DMS153 treated with DMSO at 0.1 percent for 48 hours (cell line): ENCODE measurements at regions not wholly inside any gene's neighbourhood (a gene's known extent, or its start where the extent isn't known, plus 50 kb on each side); places are given as distances from the start of the nearest gene placed in this dataset.
"Not testable (repeated sequence)": the region's sequence is repeated elsewhere in the genome, so short reads cannot be mapped to it uniquely, and the experiment has no call there.

Source experiments
- DNase-seq: peaks from one replicate; lab custom pipeline; 2025; ENCODE audit not compliant: unreplicated experiment; lab: John Stamatoyannopoulos, UW

DNA sequence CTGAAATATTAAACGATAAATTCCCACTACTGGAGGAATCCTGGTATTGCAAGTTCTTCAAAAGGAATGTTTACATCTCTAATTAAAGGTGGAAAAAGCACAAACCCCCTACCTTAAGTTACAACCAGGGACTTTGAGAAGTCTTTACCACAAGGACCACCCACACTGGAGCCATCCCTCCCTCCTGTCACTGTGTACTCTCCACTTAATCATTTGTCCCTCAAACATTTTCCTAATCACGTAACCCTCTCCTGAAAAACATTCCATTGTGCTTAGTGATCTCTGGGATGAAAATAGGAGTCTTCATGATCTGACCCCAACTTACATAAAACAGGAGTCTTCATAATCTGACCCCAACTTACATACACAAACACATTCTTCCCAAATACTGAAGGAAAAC, 85.7 kb downstream of the SUCLG1 start:
- DNase-seq, result no peak

DNA sequence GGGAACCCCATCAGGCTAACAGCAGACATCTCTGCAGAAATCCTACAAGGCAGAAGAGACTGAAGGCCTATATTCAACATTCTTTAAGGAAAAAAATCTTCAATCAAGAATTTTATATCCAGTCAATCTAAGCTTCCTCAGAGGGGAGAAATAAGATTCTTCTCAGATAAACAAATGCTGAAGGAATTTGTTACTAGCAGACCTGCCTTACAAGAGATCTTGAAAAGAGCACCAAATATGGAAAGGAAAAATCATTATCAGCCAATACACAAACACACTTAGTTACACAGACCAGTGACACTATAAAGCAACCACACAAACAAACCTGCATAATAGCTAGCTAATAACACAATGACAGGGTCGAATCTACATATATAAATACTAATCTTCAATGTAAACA, 96.5 kb downstream of the SUCLG1 start:
- no peak for DNase-seq

DNA sequence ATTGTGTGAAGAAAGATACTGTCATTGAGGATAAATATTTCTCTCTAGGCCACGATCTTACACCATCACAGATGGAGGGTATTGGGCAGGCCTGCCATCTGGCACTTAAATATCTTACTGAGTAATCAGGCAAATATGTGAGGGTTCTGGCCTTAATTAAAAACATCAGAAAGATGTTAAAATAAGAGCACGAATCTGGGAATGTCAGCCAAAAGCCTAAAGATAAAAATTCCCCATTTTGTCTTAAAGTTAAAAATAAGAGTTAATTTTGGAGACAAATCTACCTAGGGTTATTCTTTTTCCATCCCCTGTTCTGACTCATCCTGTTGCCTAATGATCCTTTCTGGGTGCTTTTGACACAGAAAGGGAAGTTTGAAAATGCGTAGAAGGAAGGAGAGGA, 121.0 kb downstream of the SUCLG1 start:
- no peak for DNase-seq

DNA sequence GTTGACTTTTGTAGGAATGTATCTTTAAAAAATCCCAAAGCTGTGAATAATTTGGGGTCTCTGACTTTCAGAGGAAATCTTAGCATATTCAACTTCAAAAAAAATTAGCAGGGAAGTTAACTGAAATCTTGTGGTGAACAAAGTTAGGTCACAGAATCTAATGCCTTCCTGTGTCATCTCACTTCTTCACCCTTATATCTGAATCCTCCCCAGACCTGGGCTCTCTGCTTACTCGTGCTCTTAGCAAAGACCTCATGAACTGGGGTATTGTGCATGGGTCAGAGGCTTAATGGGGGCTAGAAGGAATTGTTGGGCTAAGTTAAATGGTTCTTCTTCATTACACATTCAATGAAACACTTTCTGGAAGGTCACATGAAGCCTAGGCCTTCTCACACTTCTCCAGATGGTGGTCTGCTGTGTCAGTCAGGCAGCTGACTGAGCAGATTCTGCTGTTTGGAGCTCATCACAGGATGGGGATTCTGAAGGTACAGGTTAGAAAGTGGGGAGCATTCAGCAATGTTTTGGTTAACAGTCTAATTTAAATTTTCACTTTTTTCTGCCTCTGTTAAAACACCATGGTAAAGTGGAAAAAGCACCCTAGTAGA, 131.3 kb downstream of the SUCLG1 start:
- no peak for DNase-seq

DNA sequence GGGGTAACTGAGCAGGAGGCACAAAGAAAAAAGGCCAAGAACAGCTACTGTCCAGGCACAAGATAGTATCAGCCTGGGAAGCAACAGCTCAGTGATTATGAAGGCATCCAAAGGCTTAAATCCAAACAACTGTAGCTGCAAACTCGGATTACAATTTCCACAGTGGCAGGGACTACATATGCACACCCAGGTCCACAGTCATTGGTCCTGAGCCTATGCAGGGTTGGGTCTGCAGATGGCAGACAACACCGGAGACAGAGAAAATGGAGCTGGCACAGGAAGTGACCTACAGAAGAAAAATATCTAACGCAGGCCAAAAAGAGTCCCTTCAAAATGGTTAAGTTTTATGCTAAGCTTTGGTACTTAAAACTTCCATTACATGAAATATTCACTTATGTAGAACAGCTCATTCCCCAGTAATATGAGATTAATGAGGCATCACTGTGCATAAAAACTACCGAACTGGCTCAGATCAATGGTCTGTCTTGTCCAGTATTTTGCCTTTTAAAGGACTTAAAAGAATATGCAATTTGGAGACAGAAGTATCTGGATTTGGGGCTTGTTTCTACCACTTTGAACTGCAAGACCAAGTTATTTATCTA, 132.1 kb downstream of the SUCLG1 start:
- no peak for DNase-seq

DNA sequence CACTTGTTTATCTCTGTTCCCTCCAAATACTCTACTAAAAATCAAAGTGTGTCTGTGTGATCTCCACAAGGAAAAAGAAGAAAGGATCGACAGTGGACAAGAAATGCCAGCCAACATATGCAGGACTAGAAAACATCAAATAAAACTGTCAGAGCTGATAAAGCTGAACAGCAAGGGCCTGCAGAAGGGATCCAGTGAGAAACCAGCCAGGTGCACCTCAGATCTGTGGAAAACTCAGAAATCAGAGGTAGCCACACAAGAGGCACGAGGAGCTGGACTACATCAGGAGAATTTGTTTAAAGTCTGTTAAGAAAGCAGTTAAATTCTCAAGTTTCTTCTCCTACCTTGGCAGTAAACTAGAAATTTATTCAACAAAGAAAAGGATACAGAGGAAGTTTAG, 135.2 kb downstream of the SUCLG1 start:
- no peak for DNase-seq

DNA sequence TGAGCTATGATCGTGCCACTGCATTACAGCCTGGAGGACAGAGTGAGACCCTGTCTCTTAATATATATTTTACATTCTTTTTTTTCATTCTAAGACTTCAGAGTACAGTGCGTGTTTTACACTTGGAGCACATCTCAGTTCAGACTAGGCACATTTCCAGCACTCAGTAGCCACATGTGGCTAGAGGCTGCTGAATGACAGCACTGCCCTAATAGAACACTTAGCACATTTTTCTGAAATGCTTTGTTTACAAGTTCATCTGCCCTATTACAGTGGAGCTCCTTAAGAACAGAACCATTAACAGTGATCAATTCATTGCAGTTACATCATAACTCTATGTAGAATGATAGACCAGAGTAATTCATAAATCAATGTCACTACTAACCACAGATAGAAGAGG, 138.1 kb downstream of the SUCLG1 start:
- no peak for DNase-seq

DNA sequence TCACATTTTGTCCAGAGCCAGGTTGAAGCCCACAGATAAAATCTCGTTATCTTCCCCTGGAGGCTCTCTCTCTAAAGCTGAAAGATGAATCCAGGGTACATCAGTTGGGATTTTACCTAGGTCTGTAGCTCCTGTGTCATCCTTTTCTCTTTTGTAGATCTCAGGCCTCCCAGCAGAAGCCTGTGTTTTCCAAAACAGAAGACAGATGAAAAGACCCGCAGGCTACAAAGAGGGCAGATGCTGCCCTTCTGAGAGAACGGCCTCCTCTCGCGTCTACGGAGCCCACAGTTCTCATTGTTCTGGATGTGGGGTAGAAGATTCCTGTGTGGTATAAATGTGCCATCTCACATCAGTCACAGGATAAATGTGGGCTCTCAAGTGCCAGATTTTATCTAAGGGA, 139.5 kb downstream of the SUCLG1 start:
- DNase-seq, result no peak

DNA sequence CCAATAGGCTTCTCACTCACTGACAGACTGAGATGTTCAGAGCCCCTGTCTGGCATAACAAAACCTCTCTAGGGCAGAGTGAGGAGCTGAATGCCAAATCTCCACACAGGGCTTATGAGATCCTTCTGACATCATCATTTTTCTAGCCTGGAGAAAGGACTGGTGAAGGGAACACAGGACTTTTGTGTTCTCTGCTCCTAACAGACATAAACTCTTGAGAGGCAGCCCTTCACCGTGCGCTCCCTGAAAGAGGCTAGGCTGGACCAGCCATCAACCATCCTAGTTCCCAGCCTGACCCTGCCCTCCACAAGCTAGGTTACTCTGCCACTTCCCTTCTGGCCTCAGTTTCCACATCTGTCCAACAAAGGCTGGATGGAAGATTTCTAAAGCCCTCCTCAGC, 141.9 kb downstream of the SUCLG1 start:
- no peak for DNase-seq

DNA sequence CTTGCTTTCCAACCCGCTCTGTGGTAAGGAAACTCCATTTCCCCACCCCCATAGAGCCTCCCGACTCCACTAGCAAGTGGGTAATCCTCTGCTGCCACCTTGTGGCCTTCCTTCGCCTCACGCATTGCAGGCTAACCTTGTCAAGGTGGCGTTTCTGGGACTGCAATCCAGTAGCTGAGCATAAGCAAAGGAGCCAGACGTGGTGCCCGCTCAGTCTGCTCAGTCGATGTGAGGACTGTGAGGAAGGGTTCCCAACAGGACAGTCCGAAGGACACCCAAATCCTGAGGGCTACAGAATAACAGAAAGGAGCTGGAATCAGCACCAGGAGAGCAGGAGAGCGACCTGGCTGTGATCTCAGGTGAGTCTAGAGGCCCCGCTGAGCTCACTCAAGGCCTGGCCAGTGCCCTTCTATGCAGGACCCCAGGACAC, 144.2 kb downstream of the SUCLG1 start:
- DNase-seq, result peak; percentile 73

DNA sequence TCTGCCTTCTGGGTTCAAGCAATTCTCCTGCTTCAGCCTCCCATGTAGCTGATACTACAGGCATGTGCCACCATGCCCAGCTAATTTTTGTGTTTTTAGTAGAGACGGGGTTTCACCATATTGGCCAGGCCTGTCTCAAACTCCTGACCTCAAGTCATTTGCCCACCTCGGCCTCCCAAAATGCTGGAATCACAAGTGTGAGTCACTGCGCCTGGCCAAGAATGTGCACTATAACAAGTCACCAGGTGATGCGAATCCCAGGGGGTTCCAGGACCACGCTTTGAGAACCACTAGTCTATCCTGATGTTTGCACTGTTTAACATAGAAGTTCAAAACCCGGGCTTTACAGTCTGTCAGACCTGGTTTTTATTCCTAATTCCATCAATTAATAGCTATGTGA, 144.8 kb downstream of the SUCLG1 start:
- no peak for DNase-seq

DNA sequence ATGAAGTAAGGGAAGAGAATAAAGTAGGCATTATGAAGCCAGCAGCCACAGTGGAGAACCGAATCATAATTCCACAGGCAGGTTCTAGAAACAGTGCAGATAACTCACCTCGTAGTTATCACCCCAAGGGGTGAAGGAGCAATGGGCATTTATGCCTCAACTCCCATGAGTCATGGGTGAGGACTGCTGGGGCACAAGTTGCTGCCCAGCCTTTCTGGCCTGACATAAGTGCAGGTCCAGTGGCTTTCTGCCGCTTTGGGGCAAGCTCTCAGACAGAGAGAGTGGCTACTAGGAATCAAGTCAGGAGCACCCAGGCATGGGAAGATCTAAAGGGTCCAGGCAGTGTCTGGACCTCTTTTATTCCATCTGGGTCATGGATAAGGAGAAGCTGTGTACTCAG, 149.8 kb downstream of the SUCLG1 start:
- DNase-seq, result no peak

DNA sequence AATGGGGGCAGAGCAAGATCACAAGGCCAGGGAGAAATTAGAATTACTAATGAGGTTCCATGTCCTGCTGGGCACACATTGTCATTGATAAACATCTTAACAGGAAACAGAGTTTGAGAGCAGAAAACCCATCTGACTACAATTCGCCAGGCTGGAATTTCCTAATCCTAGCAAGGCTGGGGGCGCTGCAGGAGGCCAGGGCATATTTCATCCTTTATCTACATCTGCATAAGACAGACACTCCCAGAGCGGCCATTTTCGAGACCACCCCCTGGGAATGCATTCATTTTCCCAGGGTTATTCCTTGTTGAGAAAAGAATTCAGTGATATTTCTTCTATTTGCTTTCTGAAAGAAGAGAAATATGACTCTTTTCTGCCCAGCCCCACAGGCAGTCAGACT, 152.7 kb downstream of the SUCLG1 start:
- DNase-seq, result no peak

DNA sequence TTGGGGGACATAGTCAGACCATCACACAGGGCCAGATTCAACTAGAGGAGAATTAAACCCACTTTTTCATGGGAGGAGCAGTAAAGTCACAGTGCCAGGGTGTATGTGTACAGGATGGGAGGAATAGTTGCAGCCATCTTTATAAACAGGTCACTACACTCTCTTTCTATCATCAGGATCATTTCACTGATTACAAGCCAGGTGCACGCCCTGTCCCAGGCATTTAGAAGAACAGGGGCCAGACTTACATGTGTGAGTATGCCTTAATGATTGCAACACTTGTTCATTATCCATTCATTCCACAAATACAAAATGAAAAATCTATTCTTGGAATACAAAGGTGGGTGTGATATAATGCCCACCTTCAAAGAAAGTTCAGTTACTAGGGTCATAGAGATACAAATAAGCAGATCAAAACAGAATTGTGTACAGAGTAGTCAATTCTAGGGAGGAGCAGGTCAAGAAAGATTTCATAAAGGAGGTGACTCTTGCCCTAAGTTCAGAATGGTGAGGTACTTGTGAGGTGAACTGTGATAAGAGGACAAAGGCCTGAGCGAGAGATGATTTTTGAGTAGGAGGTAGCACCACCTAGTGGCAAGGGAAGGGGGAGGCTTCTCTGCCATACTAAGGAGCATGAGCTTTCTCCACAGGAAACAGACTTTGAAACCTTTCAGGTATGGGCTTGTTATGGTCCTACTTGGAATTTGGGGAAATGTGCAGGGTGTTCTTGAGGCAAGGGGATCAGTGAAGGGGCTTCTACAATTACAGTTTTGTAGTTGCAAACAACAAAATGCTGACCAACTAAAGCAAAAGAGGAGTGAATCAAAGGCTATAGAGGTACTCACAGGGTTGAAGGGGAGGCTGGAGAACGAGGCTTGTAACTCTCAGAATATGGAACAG, 156.3 kb downstream of the SUCLG1 start:
- peak; percentile 74 for DNase-seq

DNA sequence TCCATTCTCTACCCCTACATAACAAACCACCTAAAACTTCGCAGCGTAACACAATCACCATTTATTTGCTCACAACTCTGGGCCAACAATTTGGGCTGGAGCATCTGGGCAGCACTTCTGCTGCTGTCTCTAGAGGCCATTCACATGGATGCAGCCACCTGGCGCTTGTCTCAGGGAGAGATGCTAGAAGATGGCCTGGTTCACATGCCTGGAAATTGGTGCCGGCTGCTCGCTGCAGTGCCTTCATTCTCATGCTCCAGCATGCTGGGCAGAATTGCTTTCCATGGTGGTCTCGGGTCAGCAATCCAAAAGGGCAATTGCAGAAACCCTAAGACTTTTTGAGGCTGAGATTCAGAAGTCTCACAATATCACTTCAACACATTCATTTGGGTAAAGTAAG, 157.4 kb downstream of the SUCLG1 start:
- no peak for DNase-seq

DNA sequence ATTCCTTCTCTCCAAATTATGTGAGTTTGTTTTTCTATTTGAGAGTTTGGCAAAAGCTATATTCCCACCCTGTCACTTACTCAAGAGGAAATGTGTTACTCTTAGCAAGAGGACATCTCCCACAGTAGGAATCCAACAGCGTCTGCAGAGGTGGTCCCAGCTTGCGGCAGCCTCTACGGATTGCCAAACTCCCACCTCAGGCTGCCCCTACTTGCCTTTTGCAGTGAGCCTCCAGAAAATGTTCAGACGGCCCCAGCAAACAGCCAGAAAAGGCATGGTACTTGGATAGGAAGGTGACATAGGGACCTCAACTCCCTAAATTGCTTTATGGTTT, 158.4 kb downstream of the SUCLG1 start:
- DNase-seq, result no peak

DNA sequence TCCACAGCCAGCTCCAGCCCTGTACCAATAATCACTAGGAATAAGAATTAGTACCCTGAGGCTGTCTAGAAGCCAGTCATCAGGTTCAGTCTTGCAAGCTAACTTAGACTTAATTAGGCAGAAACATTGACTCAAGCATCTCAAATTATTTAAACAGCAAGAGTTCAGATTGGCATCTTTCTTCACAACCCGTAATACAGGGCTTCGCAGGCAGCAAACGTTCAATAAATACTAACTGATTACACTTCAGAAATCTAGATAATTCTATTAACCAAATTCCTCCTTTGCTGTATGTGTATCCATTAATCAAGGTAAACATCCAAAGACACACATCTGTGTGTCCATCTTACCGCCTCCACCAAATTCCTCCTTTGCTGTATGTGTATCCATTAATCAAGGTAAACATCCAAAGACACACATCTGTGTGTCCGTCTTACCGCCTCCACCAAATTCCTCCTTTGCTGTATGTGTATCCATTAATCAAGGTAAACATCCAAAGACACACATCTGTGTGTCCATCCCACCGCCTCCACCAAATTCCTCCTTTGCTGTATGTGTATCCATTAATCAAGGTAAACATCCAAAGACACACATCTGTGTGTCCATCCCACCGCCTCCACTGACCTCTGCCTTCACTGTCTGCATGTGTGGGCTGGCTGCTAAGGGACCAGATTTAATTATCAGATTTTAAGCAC, 158.9 kb downstream of the SUCLG1 start:
- not testable (repeated sequence) for DNase-seq

DNA sequence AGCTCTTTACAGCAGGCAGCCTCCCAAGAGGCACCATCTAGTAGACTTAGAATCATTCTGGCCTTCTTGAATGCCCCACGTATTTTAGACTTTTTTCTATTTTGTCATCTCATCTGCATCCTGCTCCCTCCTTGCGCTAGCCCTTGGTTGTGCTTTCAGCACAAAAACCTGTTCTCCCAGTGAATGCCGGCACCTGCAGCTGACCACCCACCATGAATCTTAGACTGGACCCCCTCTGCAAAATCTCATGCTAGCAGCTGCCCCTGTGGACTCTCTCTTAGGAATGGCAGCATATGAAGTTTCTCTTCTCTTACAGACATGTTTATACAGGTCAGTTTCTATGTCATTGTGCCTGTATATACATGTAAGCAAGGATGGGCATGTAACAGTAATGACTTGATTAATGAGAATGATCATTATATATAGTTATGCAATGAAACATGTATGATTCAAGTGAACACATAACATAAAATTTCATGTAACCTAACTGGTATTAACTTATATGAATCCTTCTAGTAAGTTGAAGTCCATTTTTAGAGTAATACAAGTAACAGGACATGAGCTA, 159.8 kb downstream of the SUCLG1 start:
- no peak for DNase-seq

DNA sequence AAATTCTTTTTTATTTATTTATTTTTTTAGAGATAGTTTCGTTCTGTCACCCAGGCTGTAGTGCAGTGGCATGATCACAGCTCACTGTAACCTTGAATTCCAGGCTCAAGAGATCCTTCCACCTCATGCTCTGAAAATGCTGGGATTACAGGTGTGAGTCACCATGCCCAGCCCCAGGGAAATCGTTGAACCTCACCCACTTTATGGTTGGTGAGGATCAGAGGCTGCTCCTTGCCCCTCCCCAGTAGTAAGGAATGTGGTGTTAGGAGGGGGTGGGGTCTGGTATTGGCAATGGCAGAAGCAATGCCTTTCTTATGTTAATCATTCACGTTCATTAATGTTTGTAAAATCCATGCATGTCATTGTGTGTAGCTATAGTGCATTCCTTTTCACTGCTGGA, 161.9 kb downstream of the SUCLG1 start:
- no peak for DNase-seq

DNA sequence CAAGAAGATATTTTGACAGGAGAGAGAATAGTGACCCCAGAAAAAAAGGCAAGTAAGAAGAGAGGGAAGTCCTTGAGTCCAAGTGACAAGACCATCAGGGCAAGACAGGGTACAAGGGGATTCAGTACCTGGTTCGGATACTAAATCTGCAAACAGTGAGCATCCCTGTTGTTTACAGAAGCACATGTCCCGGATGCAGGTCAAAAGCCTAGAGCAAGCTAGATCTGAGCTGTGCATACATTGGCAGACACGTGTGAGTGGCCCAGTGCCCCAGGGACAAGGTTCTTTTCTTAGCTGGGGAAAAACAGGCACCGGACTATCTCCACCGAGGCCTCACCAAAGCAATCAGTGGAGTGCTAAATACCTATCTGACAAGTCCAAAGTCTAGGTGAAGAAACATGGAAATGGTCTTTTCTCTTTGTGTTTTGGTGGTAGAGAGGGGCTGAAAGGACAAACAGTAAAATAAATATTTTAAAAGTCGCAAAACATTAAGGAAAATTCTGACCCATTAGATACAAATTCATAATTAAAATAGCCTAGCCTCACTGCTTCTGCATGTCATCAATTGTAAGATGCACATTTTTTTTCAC, 165.2 kb downstream of the SUCLG1 start:
- no peak for DNase-seq

DNA sequence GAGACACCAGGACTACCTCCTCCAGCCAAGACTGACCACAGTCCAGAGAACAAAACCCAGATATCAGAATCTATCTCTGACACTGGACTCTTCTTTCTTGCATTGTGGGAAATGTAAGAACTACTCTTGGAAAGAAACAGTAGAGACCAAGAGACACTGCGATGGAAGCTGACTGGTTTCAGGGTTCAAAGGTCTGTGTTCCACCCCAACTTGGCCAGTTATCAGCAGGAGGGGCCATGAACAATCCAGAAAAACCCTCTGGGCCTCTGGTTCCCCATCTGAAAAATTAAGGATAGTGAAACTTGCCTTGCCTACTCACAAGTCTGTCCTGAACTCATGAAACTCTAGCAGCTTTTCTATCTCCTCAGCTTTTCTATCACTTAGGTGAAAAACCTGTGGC, 166.5 kb downstream of the SUCLG1 start:
- no peak for DNase-seq
